ENCODE measurements at regions not wholly inside any gene's neighbourhood (a gene's known extent, or its start where the extent isn't known, plus 50 kb on each side); places are given as distances from the start of the nearest gene placed in this dataset.

- no peak overlapping the region for H3K27ac ChIP-seq (ENCODE audit: low read depth in 2 of 2, low read length in 1 of 2)
- no peaks in the 10 kb centered on the region for H3K27me3 ChIP-seq (ENCODE audit: insufficient read depth)
- no peak overlapping the region for H3K4me3 ChIP-seq (ENCODE audit: low read depth in 2 of 2, low read length in 1 of 2)
- no peak for DNase-seq
- no peak overlapping the region for H3K4me2 ChIP-seq
- no peak overlapping the region for H3K9ac ChIP-seq
- ChIA-PET CTCF (no interaction called here), POLR2A (no interaction called here)
- no peaks in the 10 kb centered on the region for H3K79me2 ChIP-seq (ENCODE audit: insufficient read depth)
- WGBS (ENCODE audit: low lambda C conversion rate) = 18% methylated on average over 4 of the region's 4 CpGs
- H3K4me1 ChIP-seq (ENCODE audit: control insufficient read depth in 1 of 2, insufficient read depth in 2 of 2, low read depth in 1 of 2, low read length in 1 of 2) = no peaks in the 10 kb centered on the region; a peak in 1 of 4 replicates
- no peaks in the 10 kb centered on the region for H3K36me3 ChIP-seq (replicated peaks in 1 of 2; ENCODE audit: control insufficient read depth in 1 of 2, insufficient read depth in 2 of 2, low read length in 1 of 2)
- H3K9me3 ChIP-seq = no peaks in the 10 kb centered on the region
- H3F3A ChIP-seq (replicated peaks; ENCODE audit: insufficient read depth) = no peaks in the 10 kb centered on the region
- TF ChIP-seq, protein P1, sequence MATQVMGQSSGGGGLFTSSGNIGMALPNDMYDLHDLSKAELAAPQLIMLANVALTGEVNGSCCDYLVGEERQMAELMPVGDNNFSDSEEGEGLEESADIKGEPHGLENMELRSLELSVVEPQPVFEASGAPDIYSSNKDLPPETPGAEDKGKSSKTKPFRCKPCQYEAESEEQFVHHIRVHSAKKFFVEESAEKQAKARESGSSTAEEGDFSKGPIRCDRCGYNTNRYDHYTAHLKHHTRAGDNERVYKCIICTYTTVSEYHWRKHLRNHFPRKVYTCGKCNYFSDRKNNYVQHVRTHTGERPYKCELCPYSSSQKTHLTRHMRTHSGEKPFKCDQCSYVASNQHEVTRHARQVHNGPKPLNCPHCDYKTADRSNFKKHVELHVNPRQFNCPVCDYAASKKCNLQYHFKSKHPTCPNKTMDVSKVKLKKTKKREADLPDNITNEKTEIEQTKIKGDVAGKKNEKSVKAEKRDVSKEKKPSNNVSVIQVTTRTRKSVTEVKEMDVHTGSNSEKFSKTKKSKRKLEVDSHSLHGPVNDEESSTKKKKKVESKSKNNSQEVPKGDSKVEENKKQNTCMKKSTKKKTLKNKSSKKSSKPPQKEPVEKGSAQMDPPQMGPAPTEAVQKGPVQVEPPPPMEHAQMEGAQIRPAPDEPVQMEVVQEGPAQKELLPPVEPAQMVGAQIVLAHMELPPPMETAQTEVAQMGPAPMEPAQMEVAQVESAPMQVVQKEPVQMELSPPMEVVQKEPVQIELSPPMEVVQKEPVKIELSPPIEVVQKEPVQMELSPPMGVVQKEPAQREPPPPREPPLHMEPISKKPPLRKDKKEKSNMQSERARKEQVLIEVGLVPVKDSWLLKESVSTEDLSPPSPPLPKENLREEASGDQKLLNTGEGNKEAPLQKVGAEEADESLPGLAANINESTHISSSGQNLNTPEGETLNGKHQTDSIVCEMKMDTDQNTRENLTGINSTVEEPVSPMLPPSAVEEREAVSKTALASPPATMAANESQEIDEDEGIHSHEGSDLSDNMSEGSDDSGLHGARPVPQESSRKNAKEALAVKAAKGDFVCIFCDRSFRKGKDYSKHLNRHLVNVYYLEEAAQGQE (IDR thresholded peaks at IDR 0.05; ENCODE audit: low read depth, low read length) = no peak
- TF ChIP-seq GATA2 (CRISPR knock-in tag; IDR thresholded peaks at IDR 0.05) = no peak
- no peak for TF ChIP-seq RXRA (IDR thresholded peaks at IDR 0.05; ENCODE audit: borderline replicate concordance, low read depth)
- no peak for TF ChIP-seq FOXJ3 (CRISPR knock-in tag; IDR thresholded peaks at IDR 0.05)
- TF ChIP-seq USF1 (IDR thresholded peaks at IDR 0.05; ENCODE audit: borderline replicate concordance, low read depth) = no peak
- no peak for TF ChIP-seq MXI1 (IDR thresholded peaks at IDR 0.05; ENCODE audit: low read depth, low read length)
- TF ChIP-seq, protein P2, sequence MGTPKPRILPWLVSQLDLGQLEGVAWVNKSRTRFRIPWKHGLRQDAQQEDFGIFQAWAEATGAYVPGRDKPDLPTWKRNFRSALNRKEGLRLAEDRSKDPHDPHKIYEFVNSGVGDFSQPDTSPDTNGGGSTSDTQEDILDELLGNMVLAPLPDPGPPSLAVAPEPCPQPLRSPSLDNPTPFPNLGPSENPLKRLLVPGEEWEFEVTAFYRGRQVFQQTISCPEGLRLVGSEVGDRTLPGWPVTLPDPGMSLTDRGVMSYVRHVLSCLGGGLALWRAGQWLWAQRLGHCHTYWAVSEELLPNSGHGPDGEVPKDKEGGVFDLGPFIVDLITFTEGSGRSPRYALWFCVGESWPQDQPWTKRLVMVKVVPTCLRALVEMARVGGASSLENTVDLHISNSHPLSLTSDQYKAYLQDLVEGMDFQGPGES (IDR thresholded peaks at IDR 0.05; ENCODE audit: low read depth, low read length) = no peak
- no peak for TF ChIP-seq YY1 (IDR thresholded peaks at IDR 0.05; ENCODE audit: low read depth)
- TF ChIP-seq POLR2AphosphoS5 (IDR thresholded peaks at IDR 0.05; ENCODE audit: low read depth, low read length) = no peak
- no peaks in the 10 kb centered on the region for H4K20me1 ChIP-seq (ENCODE audit: insufficient read depth)
- H2AFZ ChIP-seq (ENCODE audit: low read depth) = no peak overlapping the region
- no peaks in the 10 kb centered on the region for H3K9me2 ChIP-seq
These were observed 534.7 kb downstream of the RPS29 start for GRCh38 chr14:49051328-49052060.

DNA sequence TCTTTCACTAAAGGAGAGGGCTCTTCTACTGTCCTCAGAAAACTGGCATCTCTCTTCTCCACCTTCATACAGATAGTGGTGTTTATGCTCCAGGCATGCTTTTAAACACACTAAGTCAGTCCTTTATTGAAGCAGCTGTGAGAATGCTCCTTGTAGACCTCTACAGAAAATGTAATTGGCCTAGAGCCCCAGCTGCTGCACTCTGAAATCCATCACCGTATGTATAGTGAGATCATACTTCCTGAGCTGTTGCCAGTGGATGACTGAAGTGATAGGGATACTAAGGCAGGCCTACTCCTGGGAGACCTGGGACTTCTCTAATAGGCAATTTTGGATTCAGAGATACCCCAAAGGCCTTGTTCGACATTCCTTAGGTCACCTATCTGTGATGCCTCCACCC lies 535.4 kb downstream of the RPS29 start:
- H2AFZ ChIP-seq (ENCODE audit: low read depth) = no peak overlapping the region
- no peak overlapping the region for H3K4me2 ChIP-seq
- H3F3A ChIP-seq (replicated peaks; ENCODE audit: insufficient read depth) = no peaks in the 10 kb centered on the region
- H3K9me2 ChIP-seq = no peaks in the 10 kb centered on the region
- H3K9ac ChIP-seq = no peak overlapping the region
- no peak overlapping the region for H3K27ac ChIP-seq (ENCODE audit: low read depth in 2 of 2, low read length in 1 of 2)
- CTCF ChIA-PET = no interaction called here
- no peaks in the 10 kb centered on the region for H4K20me1 ChIP-seq (ENCODE audit: insufficient read depth)
- H3K27me3 ChIP-seq (ENCODE audit: insufficient read depth) = no peaks in the 10 kb centered on the region
- H3K4me1 ChIP-seq (ENCODE audit: control insufficient read depth in 1 of 2, insufficient read depth in 2 of 2, low read depth in 1 of 2, low read length in 1 of 2) = no peaks in the 10 kb centered on the region; a peak in 1 of 4 replicates
- H3K79me2 ChIP-seq (ENCODE audit: insufficient read depth) = no peaks in the 10 kb centered on the region
- DNase-seq = no peak
- POLR2A ChIA-PET = no interaction called here
- H3K4me3 ChIP-seq (ENCODE audit: low read depth in 2 of 2, low read length in 1 of 2) = no peak overlapping the region
- WGBS (ENCODE audit: low lambda C conversion rate) = 36% methylated on average over 2 of the region's 2 CpGs
- H3K36me3 ChIP-seq (replicated peaks in 1 of 2; ENCODE audit: control insufficient read depth in 1 of 2, insufficient read depth in 2 of 2, low read length in 1 of 2) = no peaks in the 10 kb centered on the region
- no peaks in the 10 kb centered on the region for H3K9me3 ChIP-seq
- TF ChIP-seq SIN3A (IDR thresholded peaks at IDR 0.05; ENCODE audit: borderline replicate concordance, low read depth, low read length) (no peak), GATA2 (CRISPR knock-in tag; IDR thresholded peaks at IDR 0.05) (no peak), FOXM1 (IDR thresholded peaks at IDR 0.05; ENCODE audit: low read depth) (no peak), JUND (IDR thresholded peaks at IDR 0.05) (no peak), EZH2phosphoT487 (IDR thresholded peaks at IDR 0.05; ENCODE audit: borderline replicate concordance, low read depth) (no peak), TEAD4 (IDR thresholded peaks at IDR 0.05; ENCODE audit: borderline replicate concordance, insufficient read depth) (no peak), YY1 (IDR thresholded peaks at IDR 0.05; ENCODE audit: low read depth) (no peak), TCF12 (IDR thresholded peaks at IDR 0.05) (no peak), CHD2 (IDR thresholded peaks at IDR 0.05; ENCODE audit: low read length, partially characterized antibody) (no peak), MEF2A (IDR thresholded peaks at IDR 0.05; ENCODE audit: borderline replicate concordance, low read depth) (no peak), MAX (IDR thresholded peaks at IDR 0.05; ENCODE audit: low read depth) (no peak)
- TF ChIP-seq, protein P3, sequence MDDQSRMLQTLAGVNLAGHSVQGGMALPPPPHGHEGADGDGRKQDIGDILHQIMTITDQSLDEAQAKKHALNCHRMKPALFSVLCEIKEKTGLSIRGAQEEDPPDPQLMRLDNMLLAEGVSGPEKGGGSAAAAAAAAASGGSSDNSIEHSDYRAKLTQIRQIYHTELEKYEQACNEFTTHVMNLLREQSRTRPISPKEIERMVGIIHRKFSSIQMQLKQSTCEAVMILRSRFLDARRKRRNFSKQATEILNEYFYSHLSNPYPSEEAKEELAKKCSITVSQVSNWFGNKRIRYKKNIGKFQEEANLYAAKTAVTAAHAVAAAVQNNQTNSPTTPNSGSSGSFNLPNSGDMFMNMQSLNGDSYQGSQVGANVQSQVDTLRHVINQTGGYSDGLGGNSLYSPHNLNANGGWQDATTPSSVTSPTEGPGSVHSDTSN (IDR thresholded peaks at IDR 0.05) = no peak

All from SK-N-SH (cell line).